ENCODE measurements at regions not wholly inside any gene's neighbourhood (a gene's known extent, or its start where the extent isn't known, plus 50 kb on each side); places are given as distances from the start of the nearest gene placed in this dataset.

DNA sequence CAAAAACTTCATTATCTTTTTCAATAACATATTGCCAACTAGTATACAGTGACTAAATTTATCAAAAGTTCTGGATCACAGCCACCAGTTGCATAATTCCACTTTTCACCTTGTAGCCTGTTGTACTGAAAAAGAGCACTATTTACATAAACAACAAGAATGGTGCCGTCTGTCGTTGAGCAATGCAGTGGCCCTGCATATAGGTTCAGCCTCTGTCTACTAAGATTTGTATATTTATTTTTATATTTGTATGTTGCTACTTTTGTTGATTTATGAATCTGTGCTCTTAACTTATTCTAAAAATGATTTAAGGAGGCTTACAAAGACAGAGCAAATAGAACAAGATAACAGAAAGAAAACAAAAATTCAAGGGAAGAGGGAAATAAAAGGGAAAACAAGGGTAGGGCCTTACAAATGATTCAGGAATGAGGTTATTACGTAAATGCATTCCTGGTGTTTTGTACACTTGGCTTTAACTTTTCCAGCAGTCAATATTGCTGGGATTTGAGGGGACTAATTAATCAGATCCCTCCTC is 257.6 kb upstream of the STT3B start:
- TF ChIP-seq, protein P1, sequence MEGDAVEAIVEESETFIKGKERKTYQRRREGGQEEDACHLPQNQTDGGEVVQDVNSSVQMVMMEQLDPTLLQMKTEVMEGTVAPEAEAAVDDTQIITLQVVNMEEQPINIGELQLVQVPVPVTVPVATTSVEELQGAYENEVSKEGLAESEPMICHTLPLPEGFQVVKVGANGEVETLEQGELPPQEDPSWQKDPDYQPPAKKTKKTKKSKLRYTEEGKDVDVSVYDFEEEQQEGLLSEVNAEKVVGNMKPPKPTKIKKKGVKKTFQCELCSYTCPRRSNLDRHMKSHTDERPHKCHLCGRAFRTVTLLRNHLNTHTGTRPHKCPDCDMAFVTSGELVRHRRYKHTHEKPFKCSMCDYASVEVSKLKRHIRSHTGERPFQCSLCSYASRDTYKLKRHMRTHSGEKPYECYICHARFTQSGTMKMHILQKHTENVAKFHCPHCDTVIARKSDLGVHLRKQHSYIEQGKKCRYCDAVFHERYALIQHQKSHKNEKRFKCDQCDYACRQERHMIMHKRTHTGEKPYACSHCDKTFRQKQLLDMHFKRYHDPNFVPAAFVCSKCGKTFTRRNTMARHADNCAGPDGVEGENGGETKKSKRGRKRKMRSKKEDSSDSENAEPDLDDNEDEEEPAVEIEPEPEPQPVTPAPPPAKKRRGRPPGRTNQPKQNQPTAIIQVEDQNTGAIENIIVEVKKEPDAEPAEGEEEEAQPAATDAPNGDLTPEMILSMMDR (IDR thresholded peaks at IDR 0.05; ENCODE audit: control insufficient read depth, insufficient read depth, low read depth, low read length, missing control alignments), result no peak
- peak; percentile 46 for DNase-seq (ENCODE audit: low read depth)
- no peak overlapping the region for H3K4me3 ChIP-seq (ENCODE audit: control insufficient read depth, low read depth, low read length)

- H3K4me3 ChIP-seq (ENCODE audit: control insufficient read depth, low read depth, low read length), result no peak overlapping the region
- no peak for DNase-seq (ENCODE audit: low read depth)
- TF ChIP-seq, protein P1 (IDR thresholded peaks at IDR 0.05; ENCODE audit: control insufficient read depth, insufficient read depth, low read depth, low read length, missing control alignments), result no peak
These were observed 257.1 kb upstream of the STT3B start for GRCh38 chr3:31275583-31275982.

- TF ChIP-seq, protein P1 (IDR thresholded peaks at IDR 0.05; ENCODE audit: control insufficient read depth, insufficient read depth, low read depth, low read length, missing control alignments), result no peak
These were observed 255.1 kb upstream of the STT3B start for GRCh38 chr3:31277582-31277981.

DNA sequence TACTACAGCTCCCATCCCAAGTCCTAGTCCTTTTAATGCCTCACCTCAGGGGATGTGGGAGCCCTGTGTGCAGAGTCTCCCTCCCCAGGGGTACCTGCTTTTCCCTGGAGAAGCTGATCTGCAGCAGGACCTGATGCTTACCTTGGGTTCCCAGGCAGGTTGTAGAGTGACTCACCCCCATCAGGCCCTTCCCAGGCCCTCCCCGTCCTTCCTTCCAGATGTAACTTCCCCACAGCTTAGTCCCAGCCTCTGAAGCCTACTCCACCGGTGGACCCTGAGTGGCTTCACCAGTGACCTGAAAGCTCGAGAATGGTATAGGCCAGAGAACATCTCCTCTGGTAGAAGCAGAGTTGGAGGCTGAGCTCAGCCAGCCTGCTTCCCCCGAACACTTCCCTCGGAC is 254.2 kb upstream of the STT3B start:
- DNase-seq (ENCODE audit: low read depth), result no peak
- TF ChIP-seq, protein P1 (IDR thresholded peaks at IDR 0.05; ENCODE audit: control insufficient read depth, insufficient read depth, low read depth, low read length, missing control alignments), result no peak

More at GRCh38 chr3:31277582-31277981, 255.1 kb upstream of the STT3B start:
- no peak overlapping the region for H3K4me3 ChIP-seq (ENCODE audit: control insufficient read depth, low read depth, low read length)
- no peak for DNase-seq (ENCODE audit: low read depth)

GRCh38 chr3:31284776-31285175 is 247.9 kb upstream of the STT3B start:
- TF ChIP-seq, protein P1 (IDR thresholded peaks at IDR 0.05; ENCODE audit: control insufficient read depth, insufficient read depth, low read depth, low read length, missing control alignments), result no peak

More for the DNA sequence above, 254.2 kb upstream of the STT3B start:
- no peak overlapping the region for H3K4me3 ChIP-seq (ENCODE audit: control insufficient read depth, low read depth, low read length)

DNA sequence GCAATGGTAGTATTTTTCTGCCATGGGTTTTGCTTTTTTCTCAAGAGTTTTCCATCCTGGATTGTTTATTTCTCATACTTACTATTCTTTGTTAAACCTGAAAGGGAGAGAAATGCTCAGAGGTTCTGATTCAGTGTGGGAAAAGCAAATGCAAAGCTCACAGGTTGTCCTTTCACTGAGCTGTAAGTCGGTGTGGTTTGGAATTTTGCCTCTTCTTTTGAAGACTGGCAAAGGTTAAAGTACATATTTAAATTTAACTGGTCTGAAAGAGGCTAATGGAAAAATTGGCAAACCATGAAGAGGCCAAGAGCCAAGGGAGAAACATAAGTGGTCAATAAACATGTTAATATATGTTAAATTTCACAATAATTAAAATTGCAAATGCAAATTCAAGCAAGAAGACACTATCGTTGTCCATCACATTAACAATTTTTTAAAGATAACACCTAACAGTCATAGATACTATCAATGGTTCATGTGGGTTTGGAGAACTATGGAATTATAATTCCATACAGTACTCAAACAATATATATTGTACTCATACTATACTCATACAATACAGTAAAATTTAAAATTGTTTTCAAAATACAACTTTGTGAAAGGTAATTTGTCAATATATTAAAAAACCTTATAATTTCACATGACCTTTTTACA is 246.8 kb upstream of the STT3B start:
- no peak overlapping the region for H3K4me3 ChIP-seq (ENCODE audit: control insufficient read depth, low read depth, low read length)
- no peak for DNase-seq (ENCODE audit: low read depth)
- TF ChIP-seq, protein P1 (IDR thresholded peaks at IDR 0.05; ENCODE audit: control insufficient read depth, insufficient read depth, low read depth, low read length, missing control alignments), result no peak

More at GRCh38 chr3:31284776-31285175, 247.9 kb upstream of the STT3B start:
- no peak for DNase-seq (ENCODE audit: low read depth)
- no peak overlapping the region for H3K4me3 ChIP-seq (ENCODE audit: control insufficient read depth, low read depth, low read length)
